ENCODE measurements at regions not wholly inside any gene's neighbourhood (a gene's known extent, or its start where the extent isn't known, plus 50 kb on each side); places are given as distances from the start of the nearest gene placed in this dataset.

DNA sequence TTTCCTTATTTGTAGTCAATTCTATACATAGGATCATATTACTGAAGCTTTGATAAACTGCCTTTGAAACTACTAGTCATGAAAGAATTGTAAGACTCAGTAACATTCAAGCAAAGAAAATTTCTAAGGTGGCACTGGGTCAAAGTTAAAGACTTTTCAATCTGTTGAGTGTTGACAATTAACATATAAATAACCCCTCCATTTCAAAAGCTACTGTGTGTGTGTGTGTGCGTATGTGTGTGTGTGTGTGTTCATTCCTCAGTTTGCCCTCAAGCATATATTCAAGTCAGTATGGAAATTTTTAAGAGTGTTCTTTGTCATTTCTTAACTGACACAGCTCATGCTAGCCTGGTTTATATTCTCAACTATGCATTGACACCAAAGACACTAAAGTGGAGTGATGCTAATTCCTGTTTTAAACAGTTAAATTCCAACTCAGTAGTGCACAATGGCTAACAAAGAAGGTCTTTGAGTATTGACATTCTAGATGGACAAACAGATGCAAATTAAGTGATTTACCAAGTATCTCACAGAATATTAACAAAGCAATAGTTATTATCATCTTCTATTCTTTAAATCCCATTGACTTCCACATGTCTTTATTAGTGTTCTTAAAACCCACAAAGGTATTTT lies 314.8 kb upstream of the GRM3 start:
- H3K36me3 Mint-ChIP-seq (ENCODE audit: low read depth): no peaks in the 10 kb centered on the region
- no peaks in the 10 kb centered on the region for H3K27me3 Mint-ChIP-seq (ENCODE audit: insufficient read depth)
- no peak for TF ChIP-seq CTCF (IDR thresholded peaks at IDR 0.05)
- no peak overlapping the region for H3K4me3 Mint-ChIP-seq
- H3K27ac Mint-ChIP-seq: no peak overlapping the region
- H3K9me3 Mint-ChIP-seq: peaks cover 13% of the 10 kb centered on the region
- no peaks in the 10 kb centered on the region for H3K4me1 Mint-ChIP-seq (ENCODE audit: low read depth)
- DNase-seq: no peak

DNA sequence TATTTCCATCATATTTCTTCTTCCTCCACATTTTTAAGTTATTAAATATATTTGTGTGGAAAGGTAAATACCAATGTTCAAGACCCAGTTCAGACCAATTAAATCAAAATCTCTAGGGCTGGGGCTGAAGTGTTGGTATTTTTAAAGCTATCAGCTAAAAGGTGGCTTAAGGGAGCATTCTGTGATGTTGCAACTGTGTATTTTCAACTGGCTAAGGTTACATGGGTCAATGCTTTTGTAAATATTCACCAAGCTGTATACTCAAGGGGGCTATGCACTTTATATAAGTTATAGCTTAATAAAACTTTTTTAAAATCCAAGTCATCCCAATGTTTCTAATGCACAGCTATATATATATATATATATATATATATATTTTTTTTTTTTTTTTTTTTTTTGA lies 316.9 kb upstream of the GRM3 start:
- H3K4me1 Mint-ChIP-seq (ENCODE audit: low read depth): no peaks in the 10 kb centered on the region
- no peak overlapping the region for H3K27ac Mint-ChIP-seq
- no peaks in the 10 kb centered on the region for H3K27me3 Mint-ChIP-seq (ENCODE audit: insufficient read depth)

GRCh38 chr7:86320889-86321288 lies 322.8 kb upstream of the GRM3 start:
- no peak for TF ChIP-seq CTCF (IDR thresholded peaks at IDR 0.05)
- no peaks in the 10 kb centered on the region for H3K4me1 Mint-ChIP-seq (ENCODE audit: low read depth)
- H3K27ac Mint-ChIP-seq: no peak overlapping the region
- no peaks in the 10 kb centered on the region for H3K36me3 Mint-ChIP-seq (ENCODE audit: low read depth)
- no peak overlapping the region for H3K4me3 Mint-ChIP-seq
- H3K9me3 Mint-ChIP-seq: peaks cover 21% of the 10 kb centered on the region
- no peaks in the 10 kb centered on the region; the same call in 1 of the 2 replicates for H3K27me3 Mint-ChIP-seq (ENCODE audit: insufficient read depth)
- no peak for DNase-seq

More for the DNA sequence above, 316.9 kb upstream of the GRM3 start:
- no peak for DNase-seq
- no peaks in the 10 kb centered on the region for H3K36me3 Mint-ChIP-seq (ENCODE audit: low read depth)
- H3K4me3 Mint-ChIP-seq: no peak overlapping the region
- TF ChIP-seq CTCF (IDR thresholded peaks at IDR 0.05): no peak
- peaks cover 18% of the 10 kb centered on the region for H3K9me3 Mint-ChIP-seq

DNA sequence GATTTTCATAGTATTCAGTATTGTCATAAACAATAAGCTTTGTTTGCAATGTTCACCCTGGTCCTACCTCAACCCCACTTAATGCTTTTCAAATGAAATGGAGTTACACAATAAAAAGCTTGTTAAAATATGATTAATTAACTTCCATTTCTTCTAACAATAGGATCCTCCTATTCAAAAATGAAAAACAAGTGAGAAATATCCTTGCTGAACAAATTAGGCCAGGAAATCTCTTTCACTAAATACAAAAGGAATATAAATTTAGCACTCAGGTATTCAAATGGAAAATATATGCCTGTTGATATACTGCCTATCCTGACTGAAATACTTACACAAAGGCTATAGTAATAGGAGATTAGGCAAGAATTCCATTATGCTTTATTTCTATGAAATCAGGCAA lies 323.4 kb upstream of the GRM3 start:
- Mint-ChIP-seq H3K27ac (no peak overlapping the region), H3K4me3 (no peak overlapping the region), H3K27me3 (ENCODE audit: insufficient read depth) (no peaks in the 10 kb centered on the region; the same call in 1 of the 2 replicates), H3K4me1 (ENCODE audit: low read depth) (no peaks in the 10 kb centered on the region), H3K36me3 (ENCODE audit: low read depth) (no peaks in the 10 kb centered on the region), H3K9me3 (peaks cover 21% of the 10 kb centered on the region)
- no peak for DNase-seq
- no peak for TF ChIP-seq CTCF (IDR thresholded peaks at IDR 0.05)

GRCh38 chr7:86313842-86314241 lies 329.9 kb upstream of the GRM3 start:
- Mint-ChIP-seq H3K27me3 (ENCODE audit: insufficient read depth) (no peaks in the 10 kb centered on the region), H3K9me3 (peaks cover 11% of the 10 kb centered on the region), H3K4me3 (no peak overlapping the region), H3K36me3 (ENCODE audit: low read depth) (no peaks in the 10 kb centered on the region), H3K4me1 (ENCODE audit: low read depth) (no peaks in the 10 kb centered on the region), H3K27ac (no peak overlapping the region)
- no peak for TF ChIP-seq CTCF (IDR thresholded peaks at IDR 0.05)
- no peak for DNase-seq

DNA sequence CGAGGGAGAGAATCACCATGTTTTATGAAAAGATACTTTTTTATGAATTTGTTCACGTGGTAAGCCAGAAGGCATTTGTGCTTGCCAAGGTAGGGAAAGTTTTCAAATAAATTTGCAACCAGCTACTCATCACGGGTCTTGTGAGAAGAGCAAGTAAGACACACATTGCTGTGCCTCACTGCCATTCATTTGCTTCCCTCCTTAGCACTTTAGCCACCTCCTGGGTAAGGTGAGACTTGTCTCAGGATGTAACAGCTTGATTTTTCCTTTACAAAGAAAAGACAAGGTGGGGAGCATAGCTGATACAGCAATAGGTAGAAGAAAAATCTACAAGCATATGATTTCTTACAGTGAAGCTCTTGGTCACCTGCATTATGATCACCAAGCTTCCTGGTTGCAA lies 342.4 kb upstream of the GRM3 start:
- H3K27me3 Mint-ChIP-seq (ENCODE audit: insufficient read depth): no peaks in the 10 kb centered on the region
- TF ChIP-seq CTCF (IDR thresholded peaks at IDR 0.05): no peak
- no peak overlapping the region for H3K4me3 Mint-ChIP-seq
- H3K4me1 Mint-ChIP-seq (ENCODE audit: low read depth): no peaks in the 10 kb centered on the region
- DNase-seq: no peak
- no peak overlapping the region for H3K27ac Mint-ChIP-seq
- H3K36me3 Mint-ChIP-seq (ENCODE audit: low read depth): no peaks in the 10 kb centered on the region
- H3K9me3 Mint-ChIP-seq: peaks cover 25% of the 10 kb centered on the region
